OCI-LY1 (cell line): ENCODE measurements at regions not wholly inside any gene's neighbourhood (a gene's known extent, or its start where the extent isn't known, plus 50 kb on each side); places are given as distances from the start of the nearest gene placed in this dataset.

Experiments used
- H2AFZ ChIP-seq: fragments of 200-600 bp; sonication (generic), shearing (Covaris generic); 2 replicates; pipeline ENCODE4 v1.6.0; 2014; ENCODE audit warnings: antibody characterized with exemption, mild to moderate bottlenecking, low read length
- H3F3A ChIP-seq: fragments of 200-600 bp; sonication (generic), shearing (Covaris generic); 2 replicates; pipeline ENCODE4 v1.6.0; 2014; ENCODE audit warnings: mild to moderate bottlenecking, antibody characterized with exemption, low read length, moderate library complexity; ENCODE audit not compliant: insufficient read depth
- H3K27ac ChIP-seq: fragments of 200-600 bp; sonication (generic); 2 replicates; pipeline ENCODE4 v1.5.1; 2014; ENCODE audit warnings: low read length, mixed run types, mild to moderate bottlenecking, low read depth; ENCODE audit not compliant: poor library complexity, severe bottlenecking
- H3K27me3 ChIP-seq: fragments of 200-600 bp; sonication (generic); 2 replicates; pipeline ENCODE4 v1.6.0; 2014; ENCODE audit warnings: antibody characterized with exemption, mild to moderate bottlenecking, low read length, moderate library complexity; ENCODE audit not compliant: insufficient read depth
- H3K36me3 ChIP-seq: fragments of 200-600 bp; sonication (generic); 2 replicates; pipeline ENCODE4 v1.6.1; 2014; ENCODE audit warnings: mild to moderate bottlenecking, antibody characterized with exemption, low read length, moderate library complexity, mixed read lengths; ENCODE audit not compliant: insufficient read depth
- H3K4me1 ChIP-seq: fragments of 200-600 bp; sonication (generic); 2 replicates; pipeline ENCODE4 v1.5.1; 2014; ENCODE audit warnings: mild to moderate bottlenecking, low read length, moderate library complexity; ENCODE audit not compliant: insufficient read depth, severe bottlenecking
- H3K4me2 ChIP-seq: fragments of 200-600 bp; sonication (generic), shearing (Covaris generic); 2 replicates; pipeline ENCODE4 v1.6.1; 2014; ENCODE audit warnings: low read length
- H3K4me3 ChIP-seq: fragments of 200-600 bp; sonication (generic); 2 replicates; pipeline ENCODE4 v1.5.1; 2014; ENCODE audit warnings: low read length, low read depth, mild to moderate bottlenecking, mixed read lengths; ENCODE audit not compliant: poor library complexity, severe bottlenecking
- H3K79me2 ChIP-seq: fragments of 200-600 bp; shearing (Covaris generic); 2 replicates; pipeline ENCODE4 v1.6.1; 2016; ENCODE audit warnings: mixed run types, low read length, mixed read lengths; ENCODE audit not compliant: insufficient read depth
- H3K9ac ChIP-seq: fragments of 200-600 bp; sonication (generic), shearing (Covaris generic); 2 replicates; pipeline ENCODE4 v1.6.1; 2014; ENCODE audit warnings: mild to moderate bottlenecking, low read length, mixed read lengths
- H3K9me2 ChIP-seq: fragments of 200-600 bp; sonication (generic), shearing (Covaris generic); 2 replicates; pipeline ENCODE4 v1.6.1; 2014; ENCODE audit warnings: low read depth, mild to moderate bottlenecking, low read length, mixed read lengths
- H3K9me3 ChIP-seq: fragments of 200-600 bp; shearing (Covaris generic); 2 replicates; pipeline ENCODE4 v1.6.1; 2014; ENCODE audit warnings: low read length, mixed read lengths
- H4K20me1 ChIP-seq: fragments of 200-600 bp; sonication (generic), shearing (Covaris generic); 2 replicates; pipeline ENCODE4 v1.6.0; 2016; ENCODE audit warnings: mild to moderate bottlenecking, low read length; ENCODE audit not compliant: insufficient read depth
- CTCF ChIP-seq: fragments of 200-600 bp; sonication (generic), shearing (Covaris generic); IDR thresholded peaks from 2 replicates; pipeline ENCODE4 v1.5.1; 2017; ENCODE audit warnings: mild to moderate bottlenecking, antibody characterized with exemption, low read length, moderate library complexity, mixed read lengths
- EZH2 ChIP-seq: fragments of 200-600 bp; sonication (generic), shearing (Covaris generic); IDR thresholded peaks from 2 replicates; pipeline ENCODE4 v1.8.0; 2017; ENCODE audit warnings: borderline replicate concordance, mixed run types, mild to moderate bottlenecking, antibody characterized with exemption, low read length, moderate library complexity, mixed read lengths

- TF ChIP-seq EZH2 (no peak), CTCF (no peak)
- no peak overlapping the region for H3K27ac ChIP-seq
These were observed 71.9 kb upstream of the KRR1 start for GRCh38 chr12:75583355-75583754.

GRCh38 chr12:75581515-75581914 is 70.1 kb upstream of the KRR1 start:
- Histone ChIP-seq H3K4me2 (no peak overlapping the region), H2AFZ (no peak overlapping the region), H3F3A (no peaks in the 10 kb centered on the region), H3K36me3 (no peaks in the 10 kb centered on the region), H3K9me3 (no peaks in the 10 kb centered on the region), H3K9ac (no peak overlapping the region), H4K20me1 (no peaks in the 10 kb centered on the region), H3K27ac (no peak overlapping the region), H3K9me2 (no peaks in the 10 kb centered on the region), H3K4me1 (no peaks in the 10 kb centered on the region), H3K27me3 (no peaks in the 10 kb centered on the region), H3K4me3 (no peak overlapping the region), H3K79me2 (no peaks in the 10 kb centered on the region)
- no peak for TF ChIP-seq CTCF
- TF ChIP-seq EZH2 = no peak

More at GRCh38 chr12:75583355-75583754, 71.9 kb upstream of the KRR1 start:
- no peaks in the 10 kb centered on the region for H4K20me1 ChIP-seq
- no peaks in the 10 kb centered on the region for H3K27me3 ChIP-seq
- no peak overlapping the region for H3K9ac ChIP-seq
- no peaks in the 10 kb centered on the region for H3K79me2 ChIP-seq
- no peaks in the 10 kb centered on the region for H3K9me2 ChIP-seq
- no peak overlapping the region for H3K4me3 ChIP-seq
- H3F3A ChIP-seq = no peaks in the 10 kb centered on the region
- no peaks in the 10 kb centered on the region for H3K4me1 ChIP-seq
- no peaks in the 10 kb centered on the region for H3K36me3 ChIP-seq
- no peak overlapping the region for H2AFZ ChIP-seq
- H3K4me2 ChIP-seq = no peak overlapping the region
- no peaks in the 10 kb centered on the region for H3K9me3 ChIP-seq

- TF ChIP-seq EZH2 (no peak), CTCF (no peak)
- Histone ChIP-seq H3K9me2 (no peaks in the 10 kb centered on the region), H3K9ac (no peak overlapping the region), H2AFZ (no peak overlapping the region), H3K9me3 (no peaks in the 10 kb centered on the region), H3K27me3 (no peaks in the 10 kb centered on the region), H3K4me2 (no peak overlapping the region), H3K27ac (no peak overlapping the region), H3K4me1 (no peaks in the 10 kb centered on the region), H3K4me3 (no peak overlapping the region), H3F3A (no peaks in the 10 kb centered on the region), H4K20me1 (no peaks in the 10 kb centered on the region), H3K36me3 (no peaks in the 10 kb centered on the region), H3K79me2 (no peaks in the 10 kb centered on the region)
These were observed 68.1 kb upstream of the KRR1 start for GRCh38 chr12:75579552-75579951.
